HFFc6 (cell line): ENCODE measurements at regions not wholly inside any gene's neighbourhood (a gene's known extent, or its start where the extent isn't known, plus 50 kb on each side); places are given as distances from the start of the nearest gene placed in this dataset.

Source experiments
- DNase-seq: peaks from one replicate; pipeline ENCODE4 v3.0.0-alpha.2; 2018
- H3K27ac Mint-ChIP-seq: 2 replicates; pipeline ENCODE4 v1.8.0; 2020; ENCODE audit warnings: mild to moderate bottlenecking, mixed read lengths
- H3K27me3 Mint-ChIP-seq: 2 replicates; pipeline ENCODE4 v1.8.0; 2021; ENCODE audit warnings: mild to moderate bottlenecking, moderate library complexity, mixed read lengths; ENCODE audit not compliant: insufficient read depth
- H3K36me3 Mint-ChIP-seq: 2 replicates; pipeline ENCODE4 v1.8.0; 2021; ENCODE audit warnings: low read depth, mixed read lengths
- H3K4me1 Mint-ChIP-seq: 2 replicates; pipeline ENCODE4 v1.8.0; 2020; ENCODE audit warnings: low read depth, mixed read lengths
- H3K4me3 Mint-ChIP-seq: 2 replicates; pipeline ENCODE4 v1.8.0; 2020; ENCODE audit warnings: mild to moderate bottlenecking, moderate library complexity, mixed read lengths
- H3K9me3 Mint-ChIP-seq: 2 replicates; pipeline ENCODE4 v1.8.0; 2020; ENCODE audit warnings: mild to moderate bottlenecking, mixed read lengths
- CTCF ChIP-seq: fragments of 200-600 bp; sonication (generic); IDR thresholded peaks from 2 replicates; pipeline ENCODE4 v1.5.0; 2021; ENCODE audit warnings: antibody characterized with exemption, mild to moderate bottlenecking

- H3K36me3 Mint-ChIP-seq, result no peaks in the 10 kb centered on the region
- no peak overlapping the region for H3K27ac Mint-ChIP-seq
- H3K4me1 Mint-ChIP-seq, result no peaks in the 10 kb centered on the region
- no peaks in the 10 kb centered on the region for H3K9me3 Mint-ChIP-seq
- no peak for DNase-seq
- TF ChIP-seq CTCF, result no peak
- peaks cover 9% of the 10 kb centered on the region; the same call in 1 of the 2 replicates for H3K27me3 Mint-ChIP-seq
- no peak overlapping the region for H3K4me3 Mint-ChIP-seq
Observed at GRCh38 chrX:40333344-40333743, 235.6 kb upstream of the BCOR start.

- Mint-ChIP-seq H3K4me3 (no peak overlapping the region), H3K27ac (no peak overlapping the region), H3K27me3 (peaks cover 4% of the 10 kb centered on the region; the same call in 1 of the 2 replicates), H3K4me1 (no peaks in the 10 kb centered on the region), H3K9me3 (no peaks in the 10 kb centered on the region), H3K36me3 (no peaks in the 10 kb centered on the region)
- DNase-seq, result no peak
- TF ChIP-seq CTCF, result no peak
Observed at GRCh38 chrX:40331762-40332161, 234.0 kb upstream of the BCOR start.

- H3K9me3 Mint-ChIP-seq, result no peaks in the 10 kb centered on the region
- no peak overlapping the region for H3K27ac Mint-ChIP-seq
- H3K36me3 Mint-ChIP-seq, result no peaks in the 10 kb centered on the region
- DNase-seq, result no peak
- no peak for TF ChIP-seq CTCF
- H3K27me3 Mint-ChIP-seq, result peaks cover 4% of the 10 kb centered on the region; the same call in 1 of the 2 replicates
- peaks cover 2% of the 10 kb centered on the region for H3K4me1 Mint-ChIP-seq
- H3K4me3 Mint-ChIP-seq, result no peak overlapping the region
Observed at GRCh38 chrX:40331353-40331752, 233.6 kb upstream of the BCOR start.

- H3K27ac Mint-ChIP-seq, result no peak overlapping the region
- peaks cover 7% of the 10 kb centered on the region for H3K4me1 Mint-ChIP-seq
- TF ChIP-seq CTCF, result no peak
- H3K36me3 Mint-ChIP-seq, result no peaks in the 10 kb centered on the region
- no peak overlapping the region for H3K4me3 Mint-ChIP-seq
- no peaks in the 10 kb centered on the region for H3K9me3 Mint-ChIP-seq
- H3K27me3 Mint-ChIP-seq, result peaks cover 3% of the 10 kb centered on the region; the same call in 1 of the 2 replicates
- no peak for DNase-seq
Observed at GRCh38 chrX:40329616-40330015, 231.9 kb upstream of the BCOR start.

GRCh38 chrX:40327085-40327484 is 229.3 kb upstream of the BCOR start:
- peaks cover 5% of the 10 kb centered on the region; the same call in 1 of the 2 replicates for H3K27me3 Mint-ChIP-seq
- H3K9me3 Mint-ChIP-seq, result no peaks in the 10 kb centered on the region
- H3K4me3 Mint-ChIP-seq, result no peak overlapping the region
- H3K27ac Mint-ChIP-seq, result no peak overlapping the region
- no peak for TF ChIP-seq CTCF
- DNase-seq, result no peak
- H3K36me3 Mint-ChIP-seq, result no peaks in the 10 kb centered on the region
- H3K4me1 Mint-ChIP-seq, result peaks cover 7% of the 10 kb centered on the region
